ENCODE measurements at regions not wholly inside any gene's neighbourhood (a gene's known extent, or its start where the extent isn't known, plus 50 kb on each side); places are given as distances from the start of the nearest gene placed in this dataset.

- H3K27me3 ChIP-seq (ENCODE audit: insufficient read depth, low read length, poor library complexity), result peaks cover 12% of the 10 kb centered on the region
- no peaks in the 10 kb centered on the region for H3K4me1 ChIP-seq (ENCODE audit: insufficient read depth, low read length)
- TF ChIP-seq EZH2 (IDR thresholded peaks at IDR 0.05; ENCODE audit: borderline replicate concordance, low read depth, low read length, severe bottlenecking) (no peak), CTCF (IDR thresholded peaks at IDR 0.05; ENCODE audit: borderline replicate concordance, extremely low read depth, low read length, poor library complexity, severe bottlenecking) (no peak)
- no peak overlapping the region for H3K4me2 ChIP-seq (ENCODE audit: insufficient read depth, low read length)
- H3K79me2 ChIP-seq (ENCODE audit: insufficient read depth, low read length), result no peaks in the 10 kb centered on the region
- H3K36me3 ChIP-seq (ENCODE audit: insufficient read depth, low read length), result no peaks in the 10 kb centered on the region
- H3K9ac ChIP-seq (ENCODE audit: low read depth, low read length), result no peak overlapping the region
- ATAC-seq (ENCODE audit: insufficient read depth, low read depth), result no peak
- no peak overlapping the region for H3K27ac ChIP-seq (ENCODE audit: low read length)
- H2AFZ ChIP-seq (ENCODE audit: low read depth, low read length), result no peak overlapping the region
- H3K4me3 ChIP-seq (ENCODE audit: low read depth in 1 of 2, low read length in 2 of 2), result no peak overlapping the region
- no peaks in the 10 kb centered on the region for H3K9me3 ChIP-seq (ENCODE audit: insufficient read depth, low read length, severe bottlenecking)
- no peaks in the 10 kb centered on the region for H4K20me1 ChIP-seq (ENCODE audit: insufficient read depth, low read length)
- DNase-seq, result no peak
These were observed 249.6 kb downstream of the RBFOX3 start for GRCh38 chr17:79361221-79361734.

- DNase-seq, result no peak
These were observed 250.7 kb downstream of the RBFOX3 start for GRCh38 chr17:79360196-79360595.

GRCh38 chr17:79356839-79357447 is 253.9 kb downstream of the RBFOX3 start:
- peaks cover 12% of the 10 kb centered on the region for H3K27me3 ChIP-seq (ENCODE audit: insufficient read depth, low read length, poor library complexity)
- TF ChIP-seq CTCF (IDR thresholded peaks at IDR 0.05; ENCODE audit: borderline replicate concordance, extremely low read depth, low read length, poor library complexity, severe bottlenecking), result no peak
- no peak for TF ChIP-seq EZH2 (IDR thresholded peaks at IDR 0.05; ENCODE audit: borderline replicate concordance, low read depth, low read length, severe bottlenecking)

More at GRCh38 chr17:79360196-79360595, 250.7 kb downstream of the RBFOX3 start:
- Histone ChIP-seq H3K4me2 (ENCODE audit: insufficient read depth, low read length) (no peak overlapping the region), H4K20me1 (ENCODE audit: insufficient read depth, low read length) (no peaks in the 10 kb centered on the region), H3K36me3 (ENCODE audit: insufficient read depth, low read length) (no peaks in the 10 kb centered on the region), H3K27me3 (ENCODE audit: insufficient read depth, low read length, poor library complexity) (peaks cover 12% of the 10 kb centered on the region), H3K9me3 (ENCODE audit: insufficient read depth, low read length, severe bottlenecking) (no peaks in the 10 kb centered on the region), H3K4me1 (ENCODE audit: insufficient read depth, low read length) (no peaks in the 10 kb centered on the region), H3K79me2 (ENCODE audit: insufficient read depth, low read length) (no peaks in the 10 kb centered on the region), H2AFZ (ENCODE audit: low read depth, low read length) (no peak overlapping the region), H3K4me3 (ENCODE audit: low read depth in 1 of 2, low read length in 2 of 2) (no peak overlapping the region), H3K9ac (ENCODE audit: low read depth, low read length) (no peak overlapping the region), H3K27ac (ENCODE audit: low read length) (no peak overlapping the region)
- no peak for ATAC-seq (ENCODE audit: insufficient read depth, low read depth)
- TF ChIP-seq CTCF (IDR thresholded peaks at IDR 0.05; ENCODE audit: borderline replicate concordance, extremely low read depth, low read length, poor library complexity, severe bottlenecking), result no peak
- no peak for TF ChIP-seq EZH2 (IDR thresholded peaks at IDR 0.05; ENCODE audit: borderline replicate concordance, low read depth, low read length, severe bottlenecking)

More at GRCh38 chr17:79356839-79357447, 253.9 kb downstream of the RBFOX3 start:
- Histone ChIP-seq H3K9me3 (ENCODE audit: insufficient read depth, low read length, severe bottlenecking) (no peaks in the 10 kb centered on the region), H2AFZ (ENCODE audit: low read depth, low read length) (no peak overlapping the region), H3K36me3 (ENCODE audit: insufficient read depth, low read length) (no peaks in the 10 kb centered on the region), H3K4me2 (ENCODE audit: insufficient read depth, low read length) (no peak overlapping the region), H4K20me1 (ENCODE audit: insufficient read depth, low read length) (no peaks in the 10 kb centered on the region), H3K4me1 (ENCODE audit: insufficient read depth, low read length) (no peaks in the 10 kb centered on the region), H3K9ac (ENCODE audit: low read depth, low read length) (no peak overlapping the region), H3K4me3 (ENCODE audit: low read depth in 1 of 2, low read length in 2 of 2) (no peak overlapping the region), H3K79me2 (ENCODE audit: insufficient read depth, low read length) (no peaks in the 10 kb centered on the region), H3K27ac (ENCODE audit: low read length) (no peak overlapping the region)
- no peak for DNase-seq
- ATAC-seq (ENCODE audit: insufficient read depth, low read depth), result no peak

All from DND-41 (cell line).